SH-SY5Y (cell line): ENCODE measurements at regions not wholly inside any gene's neighbourhood (a gene's known extent, or its start where the extent isn't known, plus 50 kb on each side); places are given as distances from the start of the nearest gene placed in this dataset.

Experiments used
- GATA2 ChIP-seq: IDR thresholded peaks from 2 replicates; pipeline ENCODE4 v1.6.1; 2011; ENCODE audit warnings: mild to moderate bottlenecking, low read depth, low read length
- GATA3 ChIP-seq: IDR thresholded peaks from 2 replicates; pipeline ENCODE4 v1.6.1; 2011; ENCODE audit warnings: low read depth, mild to moderate bottlenecking, low read length, moderate library complexity

DNA sequence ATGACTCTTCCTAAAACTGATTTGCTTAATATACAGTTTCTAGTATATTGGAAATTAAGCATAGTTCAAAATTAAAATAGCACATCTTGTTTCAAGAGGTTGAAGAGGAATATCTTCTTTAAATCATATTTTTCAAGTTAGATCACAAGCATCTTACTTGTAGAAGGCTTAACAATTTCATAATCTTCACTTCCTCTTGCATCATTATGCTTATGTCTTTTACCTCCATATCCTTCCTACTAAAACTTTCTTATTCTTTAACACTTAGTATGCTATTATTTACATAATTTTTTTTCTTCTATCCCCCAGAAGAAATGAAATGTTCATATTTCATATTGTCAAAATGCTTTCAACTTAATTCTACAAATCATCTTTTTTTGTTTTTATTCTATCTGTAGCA, 1354.9 kb upstream of the TMEFF2 start:
- TF ChIP-seq GATA3 (no peak), GATA2 (no peak)
